ENCODE measurements at regions not wholly inside any gene's neighbourhood (a gene's known extent, or its start where the extent isn't known, plus 50 kb on each side); places are given as distances from the start of the nearest gene placed in this dataset.

DNA sequence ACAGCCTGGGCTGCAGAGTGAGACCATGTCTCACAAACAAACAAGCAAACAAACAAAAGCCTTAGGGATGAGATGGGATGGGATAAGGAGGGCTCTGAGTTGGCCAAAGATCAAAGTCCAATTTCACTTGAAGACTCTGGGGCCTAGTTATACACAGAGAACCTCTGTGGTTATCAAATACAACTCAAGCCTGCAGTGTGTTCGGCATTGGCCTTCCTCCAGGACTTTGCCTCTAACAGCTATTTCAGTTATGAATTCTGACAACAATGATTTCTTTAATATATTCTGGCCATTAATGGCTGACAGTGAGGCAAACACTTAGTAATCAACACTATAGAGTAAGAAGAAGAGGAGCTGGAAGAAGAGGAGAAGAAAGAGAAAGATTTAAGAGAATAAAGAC lies 171.1 kb downstream of the PDGFRA start:
- no peak for TF ChIP-seq POLR2A (IDR thresholded peaks at IDR 0.05)
- TF ChIP-seq, protein P1, sequence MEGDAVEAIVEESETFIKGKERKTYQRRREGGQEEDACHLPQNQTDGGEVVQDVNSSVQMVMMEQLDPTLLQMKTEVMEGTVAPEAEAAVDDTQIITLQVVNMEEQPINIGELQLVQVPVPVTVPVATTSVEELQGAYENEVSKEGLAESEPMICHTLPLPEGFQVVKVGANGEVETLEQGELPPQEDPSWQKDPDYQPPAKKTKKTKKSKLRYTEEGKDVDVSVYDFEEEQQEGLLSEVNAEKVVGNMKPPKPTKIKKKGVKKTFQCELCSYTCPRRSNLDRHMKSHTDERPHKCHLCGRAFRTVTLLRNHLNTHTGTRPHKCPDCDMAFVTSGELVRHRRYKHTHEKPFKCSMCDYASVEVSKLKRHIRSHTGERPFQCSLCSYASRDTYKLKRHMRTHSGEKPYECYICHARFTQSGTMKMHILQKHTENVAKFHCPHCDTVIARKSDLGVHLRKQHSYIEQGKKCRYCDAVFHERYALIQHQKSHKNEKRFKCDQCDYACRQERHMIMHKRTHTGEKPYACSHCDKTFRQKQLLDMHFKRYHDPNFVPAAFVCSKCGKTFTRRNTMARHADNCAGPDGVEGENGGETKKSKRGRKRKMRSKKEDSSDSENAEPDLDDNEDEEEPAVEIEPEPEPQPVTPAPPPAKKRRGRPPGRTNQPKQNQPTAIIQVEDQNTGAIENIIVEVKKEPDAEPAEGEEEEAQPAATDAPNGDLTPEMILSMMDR (IDR thresholded peaks at IDR 0.05), result no peak
